ENCODE measurements at regions not wholly inside any gene's neighbourhood (a gene's known extent, or its start where the extent isn't known, plus 50 kb on each side); places are given as distances from the start of the nearest gene placed in this dataset.
A peak's percentile ranks its signal among the peaks of the same experiment; 100 is the strongest.
"Not testable (repeated sequence)": the region's sequence is repeated elsewhere in the genome, so short reads cannot be mapped to it uniquely, and the experiment has no call there.

GRCh38 chr5:67732471-67732870, 483.1 kb upstream of the PIK3R1 start:
- DNase-seq = no peak

- DNase-seq = no peak
These were observed 483.7 kb upstream of the PIK3R1 start for GRCh38 chr5:67731886-67732285.

GRCh38 chr5:67730917-67731474, 484.6 kb upstream of the PIK3R1 start:
- DNase-seq = no peak

GRCh38 chr5:67728326-67728890, 487.1 kb upstream of the PIK3R1 start:
- no peak for DNase-seq

DNA sequence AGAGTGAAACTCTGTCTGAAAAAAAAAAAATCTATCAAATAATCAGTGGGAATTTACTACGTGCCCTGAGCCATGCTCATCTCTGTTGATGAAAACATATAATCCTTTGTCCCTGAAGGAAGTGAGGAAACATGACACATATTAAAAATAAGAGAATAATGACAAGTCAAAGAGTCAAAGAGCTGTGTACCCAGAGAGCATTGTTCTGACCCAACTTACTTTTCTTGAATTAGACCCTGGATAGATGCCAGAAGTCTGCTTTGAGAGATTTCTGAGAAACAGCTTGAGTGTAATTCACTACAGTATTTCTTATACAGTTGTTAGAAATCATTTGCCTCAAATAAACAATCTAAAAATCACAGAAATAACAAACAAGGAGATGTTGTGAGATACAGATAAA, 490.0 kb upstream of the PIK3R1 start:
- DNase-seq = no peak

DNA sequence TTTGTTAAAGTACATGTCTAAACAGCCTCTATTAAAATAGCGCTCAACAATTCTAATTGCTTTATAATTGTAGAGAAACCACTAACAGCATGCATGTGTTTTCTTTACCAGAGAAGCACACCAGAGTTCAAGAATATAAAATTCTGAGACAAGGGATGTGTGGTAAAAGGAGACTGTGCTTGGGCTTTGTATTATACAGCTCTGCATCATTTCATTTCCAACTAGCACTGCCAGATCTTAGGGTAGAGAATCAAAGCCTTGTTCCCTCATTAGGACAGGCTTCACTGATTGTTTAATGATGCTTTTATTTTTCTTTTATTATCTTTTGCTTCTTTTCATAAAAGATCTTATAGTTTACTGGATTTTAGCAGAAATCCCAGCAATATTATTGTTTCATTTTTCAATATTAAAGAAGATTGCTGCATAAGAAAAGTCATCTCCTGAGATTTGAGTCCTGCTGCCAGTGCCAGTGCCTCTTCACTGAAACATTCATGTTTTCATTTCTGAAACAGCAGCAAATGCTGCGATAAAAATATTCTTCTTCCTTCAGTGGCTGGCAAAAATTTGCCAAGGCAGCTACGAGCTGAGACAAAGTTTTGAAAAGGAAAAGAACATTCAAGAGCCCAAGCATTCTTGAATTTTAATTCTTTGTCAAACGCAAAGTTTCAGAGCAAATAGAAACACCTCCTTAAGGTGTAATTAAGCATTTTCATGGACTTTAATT, 491.0 kb upstream of the PIK3R1 start:
- no peak for DNase-seq

DNA sequence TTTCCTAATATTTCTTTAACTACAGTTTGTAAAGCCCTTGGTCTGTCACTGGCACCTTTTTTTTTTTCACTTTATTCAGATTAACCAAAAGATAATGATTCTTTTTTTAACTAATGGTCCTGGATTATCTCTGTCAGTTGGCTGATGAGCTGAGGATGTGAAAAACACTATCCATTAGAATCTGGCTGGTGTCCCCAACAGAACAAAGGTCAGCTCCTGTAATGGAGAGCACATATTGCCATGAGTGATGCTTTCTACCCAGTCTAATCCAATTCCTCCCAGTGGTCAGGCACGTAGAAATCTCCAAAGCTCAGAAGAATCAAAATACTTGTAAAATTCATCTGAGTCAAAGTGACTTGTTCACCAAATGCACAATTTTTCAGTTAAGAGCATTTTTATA, 491.7 kb upstream of the PIK3R1 start:
- no peak for DNase-seq

DNA sequence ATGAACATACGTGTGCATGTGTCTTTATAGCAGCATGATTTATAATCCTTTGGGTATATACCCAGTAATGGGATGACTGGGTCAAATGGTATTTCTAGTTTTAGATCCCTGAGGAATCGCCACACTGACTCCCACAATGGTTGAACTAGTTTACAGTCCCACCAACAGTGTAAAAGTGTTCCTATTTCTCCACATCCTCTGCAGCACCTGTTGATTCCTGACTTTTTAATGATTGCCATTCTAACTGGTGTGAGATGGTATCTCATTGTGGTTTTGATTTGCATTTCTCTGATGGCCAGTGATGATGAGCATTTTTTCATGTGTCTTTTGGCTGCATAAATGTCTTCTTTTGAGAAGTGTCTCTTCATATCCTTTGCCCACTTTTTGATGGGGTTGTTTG, 493.0 kb upstream of the PIK3R1 start:
- DNase-seq = not testable (repeated sequence)

- DNase-seq = no peak
These were observed 495.3 kb upstream of the PIK3R1 start for GRCh38 chr5:67720162-67720772.

DNA sequence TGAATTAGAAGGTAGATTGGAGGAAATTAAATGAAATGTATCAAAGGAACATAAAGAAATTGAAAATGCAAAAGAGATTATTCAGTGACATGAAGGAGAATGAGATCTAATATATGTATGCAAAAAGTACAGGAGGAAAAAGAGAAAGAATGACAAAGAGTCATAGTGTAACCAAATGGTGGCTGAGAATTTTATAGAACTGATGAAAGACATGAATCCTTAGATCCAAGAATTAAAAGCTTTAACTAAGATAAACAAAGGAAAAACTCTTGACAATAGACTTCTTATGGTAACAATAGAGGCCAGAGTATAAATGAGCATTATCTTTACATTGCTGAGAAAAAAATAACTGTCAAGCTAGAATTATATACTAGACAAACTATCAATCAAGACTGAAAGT, 505.4 kb upstream of the CD180 start:
- DNase-seq = no peak

GRCh38 chr5:67699560-67699959, 503.0 kb upstream of the CD180 start:
- no peak for DNase-seq

DNA sequence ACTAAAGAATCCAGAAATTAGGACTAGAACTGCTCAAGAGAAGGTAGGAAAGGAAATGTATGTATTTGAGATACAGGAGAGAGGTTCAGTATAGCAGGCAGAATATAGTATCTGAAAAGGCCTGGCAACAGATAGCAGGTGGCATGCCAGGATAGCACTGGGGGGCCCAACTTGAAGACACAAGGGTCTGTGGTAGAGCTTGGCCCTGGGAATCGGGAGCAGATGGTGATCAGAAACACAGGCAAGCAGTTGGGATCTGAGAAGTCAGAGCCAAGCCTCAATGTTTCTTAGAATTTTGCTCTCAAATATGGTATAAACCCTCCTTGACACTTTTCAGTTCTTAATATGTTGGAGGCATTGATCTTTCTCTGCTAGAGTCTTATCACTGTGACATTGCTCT, 499.8 kb upstream of the CD180 start:
- no peak for DNase-seq

DNA sequence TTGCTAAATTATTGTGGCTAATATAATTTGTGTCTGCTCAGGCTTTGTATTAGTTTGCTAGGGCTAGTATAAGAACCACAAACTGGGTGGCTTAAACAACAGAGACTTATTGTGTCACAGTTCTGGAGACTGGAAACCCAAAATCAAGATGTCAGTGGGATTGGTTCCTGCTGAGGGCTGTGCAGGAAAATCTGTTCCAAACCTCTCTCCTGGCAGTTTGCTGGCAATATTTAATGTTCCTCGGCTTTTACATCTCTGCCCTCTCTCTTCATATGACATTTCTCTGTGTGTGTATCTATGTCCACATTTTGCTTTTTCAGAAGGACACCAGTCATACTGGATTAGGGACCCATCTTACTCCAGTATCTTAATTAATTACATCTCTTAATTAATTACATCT, 498.8 kb upstream of the CD180 start:
- DNase-seq = no peak

DNA sequence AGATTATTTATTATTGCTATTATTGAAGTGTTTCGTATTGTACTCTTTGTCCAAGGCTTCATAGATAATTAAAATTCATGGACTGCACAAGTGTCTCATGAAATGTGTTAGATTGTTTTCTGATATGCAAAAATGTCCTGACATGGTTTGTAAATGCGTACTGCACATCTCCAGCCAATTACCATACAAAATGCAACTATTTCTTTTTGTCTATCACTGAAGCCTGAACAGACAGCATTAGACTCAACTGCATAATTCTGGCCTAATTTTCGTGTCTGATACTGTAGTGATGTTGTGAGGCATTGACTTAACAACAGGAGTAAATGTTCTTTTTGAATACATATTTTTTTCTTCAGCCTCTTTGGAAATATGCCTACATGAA, 498.2 kb upstream of the CD180 start:
- no peak for DNase-seq

- DNase-seq = no peak
These were observed 497.6 kb upstream of the CD180 start for GRCh38 chr5:67693956-67694809.

GRCh38 chr5:67686746-67687145, 490.1 kb upstream of the CD180 start:
- no peak for DNase-seq

DNA sequence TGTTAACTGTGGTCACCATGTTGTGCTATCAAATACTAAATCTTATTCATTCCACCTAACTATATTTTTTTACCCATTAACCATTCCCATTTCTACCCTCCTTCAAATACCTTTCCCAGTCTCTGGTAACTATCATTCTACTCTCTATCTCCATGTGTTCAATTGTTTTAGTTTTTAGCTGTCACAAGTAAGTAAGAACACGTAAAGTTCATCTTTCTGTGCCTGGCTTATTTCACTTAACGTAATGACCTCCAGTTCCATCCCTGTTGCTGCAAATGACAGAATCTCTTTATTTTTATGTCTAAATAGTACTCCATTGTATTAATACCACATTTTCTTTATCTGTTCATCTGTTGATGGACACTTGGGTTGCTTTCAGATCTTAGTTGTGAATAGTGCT, 485.1 kb upstream of the CD180 start:
- no peak for DNase-seq

DNA sequence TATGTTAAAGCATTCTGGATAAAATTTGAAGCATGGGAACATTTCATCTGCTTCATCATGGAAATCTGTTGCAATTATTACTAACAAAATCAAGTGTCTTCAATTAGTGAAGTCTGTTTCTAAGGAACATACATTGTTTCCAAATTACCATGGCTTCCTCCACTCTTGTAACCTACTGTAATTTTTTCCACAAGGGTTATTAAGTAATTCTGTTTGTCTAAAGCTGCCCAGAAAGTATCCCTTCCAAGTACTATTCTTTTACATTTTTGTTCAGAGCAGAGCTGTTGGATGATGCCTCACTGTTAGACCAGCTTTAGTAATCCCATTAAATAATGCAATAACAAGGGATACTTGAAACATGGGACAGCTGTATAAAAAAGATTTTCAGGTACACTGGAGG, 483.5 kb upstream of the CD180 start:
- no peak for DNase-seq

DNA sequence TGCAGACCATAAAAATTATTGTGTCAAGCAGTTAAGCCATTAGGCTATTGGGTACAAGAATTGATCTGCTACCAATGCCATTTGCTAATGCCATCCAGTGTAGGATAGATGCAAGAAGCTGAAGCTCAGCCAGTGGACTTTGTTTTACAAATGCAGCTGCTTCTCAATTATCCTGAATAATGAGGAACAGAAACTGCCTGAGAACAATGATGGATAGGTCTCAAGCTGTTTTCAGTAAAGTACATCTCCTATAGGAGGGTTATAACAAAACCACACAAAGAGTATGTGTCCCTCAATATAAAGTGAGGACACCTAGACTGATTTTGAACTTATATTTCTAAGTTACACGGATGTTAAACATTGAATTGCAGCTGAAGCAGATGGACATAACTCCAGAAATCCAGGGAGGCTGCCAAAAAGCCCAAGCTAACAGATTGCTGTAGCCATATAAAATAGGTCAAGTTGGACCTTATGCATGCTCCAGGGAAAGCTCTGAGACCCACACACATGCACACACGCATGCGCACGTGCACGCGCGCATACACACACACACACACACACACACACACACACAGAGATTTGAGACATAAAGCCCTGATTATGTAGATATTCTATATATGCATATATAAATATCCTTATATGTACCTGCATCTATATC, 482.7 kb upstream of the CD180 start:
- DNase-seq = peak; percentile 4

- no peak for DNase-seq
These were observed 482.0 kb upstream of the CD180 start for GRCh38 chr5:67678594-67678993.

DNA sequence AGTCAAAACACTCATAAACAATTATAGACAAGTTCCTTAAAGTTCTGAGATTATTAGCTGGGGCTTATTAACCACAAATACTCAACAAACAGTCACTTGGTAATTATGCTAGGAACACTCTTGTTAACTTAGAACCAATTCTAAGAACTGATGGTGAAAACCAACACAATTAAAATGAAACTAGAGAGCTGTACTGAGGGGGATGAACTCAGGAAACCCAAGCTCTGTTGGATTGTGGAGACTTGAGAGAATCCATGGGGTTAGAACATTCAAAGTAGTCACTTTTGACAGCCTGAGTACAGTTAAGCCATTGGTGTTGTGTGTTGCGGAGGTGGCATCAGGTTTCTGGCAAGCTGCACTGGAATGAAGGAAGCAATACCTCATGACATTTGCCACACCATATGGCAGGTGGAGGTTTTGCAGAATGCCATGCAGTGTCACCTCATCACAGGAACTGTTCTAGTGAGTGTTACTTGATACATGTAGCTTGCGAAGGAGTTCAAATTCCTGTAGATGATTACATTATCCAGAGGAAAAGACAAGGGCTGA, 480.9 kb upstream of the CD180 start:
- peak; percentile 67 for DNase-seq

- DNase-seq = no peak
These were observed 480.3 kb upstream of the CD180 start for GRCh38 chr5:67676863-67677262.

Measured in NCI-H1694 treated with DMSO at 0.1 percent for 48 hours (cell line).